ENCODE measurements at regions not wholly inside any gene's neighbourhood (a gene's known extent, or its start where the extent isn't known, plus 50 kb on each side); places are given as distances from the start of the nearest gene placed in this dataset.

DNA sequence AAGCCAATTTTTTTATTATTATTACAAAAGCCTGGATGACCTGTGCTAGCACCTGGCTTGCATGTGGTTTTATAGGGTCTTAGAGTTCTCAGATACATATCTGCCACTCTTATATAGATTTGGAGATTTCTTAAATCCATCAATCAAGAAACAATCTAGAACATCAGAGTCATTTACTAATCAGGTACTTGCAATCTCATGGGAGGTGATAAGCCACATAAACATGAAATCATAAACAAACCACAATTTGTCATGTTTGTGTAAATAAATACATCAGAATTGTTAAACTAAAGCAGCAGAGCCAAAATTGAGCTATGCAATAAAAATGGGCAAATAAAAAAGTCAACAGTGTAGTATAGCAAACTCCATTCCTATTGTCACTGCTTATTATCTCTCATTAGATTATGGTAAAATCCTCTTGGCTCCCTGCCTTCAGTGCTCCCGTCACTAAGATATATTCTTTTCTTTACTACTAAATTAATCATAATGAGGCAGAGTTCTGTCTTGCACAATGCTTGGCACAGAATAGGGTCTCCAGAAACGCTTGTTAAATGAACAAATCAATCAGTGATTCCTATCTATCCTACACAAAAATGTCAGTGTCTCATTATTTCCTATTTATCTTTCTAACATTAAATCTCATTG lies 108.7 kb upstream of the TTC29 start:
- no peak for DNase-seq (ENCODE audit: low read depth)

DNA sequence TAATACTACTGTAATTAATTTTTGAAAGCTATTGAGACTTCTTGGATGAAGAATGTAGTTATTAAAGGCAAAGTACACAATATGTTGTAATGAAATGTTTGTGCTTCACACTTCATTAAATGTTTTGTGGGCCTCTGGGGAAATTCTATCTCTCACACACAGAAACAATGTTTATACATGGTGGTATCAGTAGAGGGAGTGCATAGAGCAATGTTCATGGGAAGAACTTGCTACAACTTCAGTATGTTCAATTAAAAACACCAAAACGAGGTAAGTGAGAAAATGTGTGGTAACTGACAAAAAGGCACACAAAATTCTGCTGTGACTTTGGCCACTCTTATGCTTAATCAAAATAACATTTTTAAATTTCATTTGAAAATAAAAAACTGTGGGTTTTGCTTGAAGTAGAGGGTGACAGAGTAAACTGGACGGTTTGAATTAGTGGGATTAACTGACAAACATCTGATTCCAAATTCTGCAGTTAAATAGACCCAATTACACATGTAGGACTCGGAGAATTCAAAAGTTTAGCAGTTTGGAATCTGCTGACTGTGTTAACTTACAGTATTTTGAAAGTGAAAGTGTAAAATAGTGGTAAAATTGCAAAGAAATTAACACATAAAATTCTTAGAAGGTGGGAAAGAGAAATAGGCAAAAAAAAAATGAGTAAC lies 111.4 kb upstream of the TTC29 start:
- no peak for DNase-seq (ENCODE audit: low read depth)

DNA sequence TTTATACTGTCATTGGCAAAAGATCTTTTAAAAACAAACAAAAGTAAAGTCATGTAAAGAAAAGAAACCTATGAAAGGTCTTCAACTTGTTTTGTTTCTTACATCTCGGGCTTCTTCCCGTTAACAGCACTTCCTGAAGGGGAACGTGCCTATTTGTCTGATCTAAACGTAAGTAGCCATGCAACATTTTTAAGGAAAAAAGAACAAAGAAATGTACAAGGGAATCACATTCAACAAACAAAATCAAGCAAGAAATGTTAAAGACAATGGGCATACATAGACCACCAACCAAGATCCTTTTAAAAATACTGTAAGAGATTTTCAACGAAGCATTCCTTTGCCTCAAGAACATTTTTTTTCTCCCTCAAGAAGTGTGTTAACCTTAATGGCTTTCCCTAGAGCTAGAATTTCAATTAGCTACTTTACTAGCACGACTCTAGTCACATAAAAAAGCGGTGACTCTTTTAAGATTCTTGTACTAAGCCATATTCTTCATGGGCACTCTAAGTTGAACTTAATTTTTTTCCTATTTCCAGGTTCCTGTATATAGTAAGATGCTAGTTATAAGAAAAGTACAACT lies 112.0 kb upstream of the TTC29 start:
- no peak for DNase-seq (ENCODE audit: low read depth)

DNA sequence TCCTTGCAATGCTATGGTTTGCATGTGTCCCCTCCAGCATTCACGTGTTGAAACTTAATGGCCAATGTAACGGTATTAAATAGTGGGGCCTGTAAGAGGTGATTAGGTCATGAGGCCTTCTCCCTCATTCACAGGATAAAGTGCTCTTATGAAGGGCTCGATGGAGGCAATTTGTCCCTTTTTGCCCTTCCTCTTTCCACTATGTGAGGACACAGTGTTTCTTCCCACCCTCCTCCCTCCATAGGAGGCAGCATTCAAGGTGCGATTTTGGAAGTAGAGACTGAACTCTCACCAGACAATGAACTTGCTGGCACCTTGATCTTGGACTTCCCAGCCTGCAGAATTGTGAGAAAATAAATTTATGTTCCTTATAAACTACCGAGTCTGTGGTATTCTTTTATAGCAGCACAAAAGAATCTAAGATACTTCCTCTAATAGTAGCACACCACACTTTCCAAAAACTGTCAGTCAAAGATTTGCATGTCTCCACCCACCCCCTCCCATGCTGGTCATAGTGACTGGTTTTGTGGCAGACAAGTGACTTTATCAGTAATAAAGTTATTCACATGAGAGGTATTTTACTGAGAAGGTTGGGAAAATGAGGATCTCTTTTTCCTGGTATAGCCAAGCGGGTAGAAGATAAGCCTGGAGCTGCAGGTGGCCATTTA lies 113.5 kb upstream of the TTC29 start:
- no peak for DNase-seq (ENCODE audit: low read depth)

DNA sequence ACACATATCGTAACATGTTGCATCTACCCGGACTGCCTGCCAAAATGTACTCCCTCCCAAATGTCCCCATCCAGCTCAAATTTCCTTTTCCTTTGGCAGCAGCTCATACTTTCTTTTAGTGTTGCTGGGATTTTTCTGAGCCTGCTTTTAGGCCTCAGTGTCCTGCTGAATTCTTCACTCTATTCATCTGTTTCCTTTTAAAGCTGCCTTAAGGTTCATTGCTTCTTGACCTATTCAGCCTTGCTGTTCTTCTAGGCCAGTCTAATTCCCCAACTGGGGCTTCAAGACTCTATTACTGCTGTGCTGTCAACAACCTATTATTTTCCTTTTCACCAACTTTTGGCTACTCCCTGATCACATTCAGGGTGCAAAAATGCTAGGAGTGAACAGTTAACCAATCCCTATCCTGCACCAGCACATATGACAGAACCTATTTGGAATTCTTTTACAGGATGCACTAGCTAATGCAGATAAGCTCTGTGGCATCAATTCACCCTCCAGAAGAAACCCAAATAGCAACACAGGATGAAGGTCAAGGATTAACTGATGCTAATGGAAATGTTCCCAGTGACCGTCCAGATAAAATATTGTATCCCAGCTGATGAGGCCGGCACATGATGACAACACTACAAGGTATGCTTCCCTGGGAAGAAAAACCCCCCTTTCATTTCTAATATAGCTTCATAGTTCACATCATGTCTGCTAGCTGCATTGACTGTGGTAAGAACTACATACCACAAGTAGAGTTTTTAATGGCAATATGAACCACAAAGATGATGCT lies 114.7 kb upstream of the TTC29 start:
- DNase-seq (ENCODE audit: low read depth) = no peak

DNA sequence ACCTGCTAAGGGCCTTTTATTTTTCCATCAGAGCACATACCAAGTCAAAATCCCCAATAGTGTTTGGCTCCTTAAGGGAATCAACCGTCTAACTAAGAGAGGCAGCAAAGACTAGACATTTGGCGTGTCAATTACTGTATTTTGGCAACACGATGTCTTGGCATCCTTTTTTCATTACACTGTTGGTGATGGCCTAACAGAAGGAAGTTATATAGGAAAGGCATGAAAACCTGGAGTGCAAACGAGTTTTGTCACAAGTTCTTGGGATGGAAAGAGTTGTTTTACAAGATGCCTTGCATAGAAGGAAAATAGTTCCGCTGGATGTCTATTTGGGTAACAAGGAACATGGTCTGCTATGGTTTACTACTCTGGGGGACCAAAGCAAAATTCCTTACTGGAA lies 119.2 kb upstream of the TTC29 start:
- DNase-seq (ENCODE audit: low read depth) = no peak

DNA sequence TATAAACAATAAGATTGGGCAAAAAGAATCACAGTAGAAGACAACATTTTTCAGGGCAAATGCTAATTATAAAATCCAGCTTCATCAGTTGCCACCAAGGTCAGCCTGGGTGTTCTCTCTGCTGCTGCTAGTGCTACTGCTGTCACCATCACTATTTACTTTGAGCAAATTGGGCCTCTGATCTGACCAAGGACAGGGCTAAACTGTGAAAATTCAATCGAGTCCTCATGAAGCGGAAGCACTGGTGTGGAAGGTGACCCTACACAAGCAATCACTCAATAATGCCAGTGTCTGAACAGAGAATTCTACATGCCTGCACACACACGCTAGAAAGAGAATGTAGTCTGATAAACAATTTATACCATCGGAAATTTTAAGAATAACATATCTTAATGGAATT lies 122.9 kb upstream of the TTC29 start:
- no peak for DNase-seq (ENCODE audit: low read depth)

DNA sequence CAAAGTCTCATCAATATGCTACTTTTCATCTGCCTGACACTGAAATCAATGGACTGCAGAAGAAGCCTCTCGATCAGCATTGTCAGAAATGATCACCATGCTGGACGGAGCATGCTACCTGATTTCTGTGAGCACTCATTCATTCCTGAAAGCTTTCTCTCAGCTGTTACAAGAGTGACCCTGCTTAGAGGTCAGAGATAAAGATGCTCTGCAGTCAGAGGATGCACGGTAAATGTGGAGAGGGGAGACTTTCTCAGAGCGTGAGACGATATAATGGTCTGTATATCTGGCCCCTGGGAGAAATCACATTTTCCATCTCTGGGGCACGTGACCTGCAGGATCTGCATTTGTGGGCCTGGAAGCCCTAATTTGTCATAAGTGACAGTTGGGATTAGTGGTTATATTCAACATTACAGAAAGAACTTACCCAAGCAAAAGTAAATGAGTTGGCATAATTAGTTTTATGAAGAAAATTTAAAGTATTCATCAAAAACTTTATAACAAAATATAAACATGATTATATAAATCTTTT lies 125.6 kb upstream of the TTC29 start:
- no peak for DNase-seq (ENCODE audit: low read depth)

DNA sequence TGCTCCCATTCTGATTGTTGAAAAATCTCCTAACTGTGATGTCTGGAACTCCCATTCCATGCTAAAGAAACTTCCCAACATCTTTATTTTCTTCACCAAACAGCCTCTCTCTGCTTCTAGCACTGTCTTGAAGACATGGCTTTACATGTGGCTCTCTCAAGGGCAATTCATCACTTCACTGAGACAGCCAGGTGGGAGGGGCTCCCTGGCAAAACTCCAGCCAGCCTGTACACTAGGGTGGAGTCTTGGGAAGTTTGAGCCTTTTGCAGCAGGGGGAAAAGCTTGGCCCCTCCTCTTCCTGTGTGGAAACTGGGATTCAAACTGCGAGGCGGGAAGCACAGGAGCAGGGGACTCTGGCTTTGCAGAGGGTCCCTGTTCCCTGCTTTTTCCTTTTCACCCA lies 130.5 kb upstream of the TTC29 start:
- DNase-seq (ENCODE audit: low read depth) = no peak

DNA sequence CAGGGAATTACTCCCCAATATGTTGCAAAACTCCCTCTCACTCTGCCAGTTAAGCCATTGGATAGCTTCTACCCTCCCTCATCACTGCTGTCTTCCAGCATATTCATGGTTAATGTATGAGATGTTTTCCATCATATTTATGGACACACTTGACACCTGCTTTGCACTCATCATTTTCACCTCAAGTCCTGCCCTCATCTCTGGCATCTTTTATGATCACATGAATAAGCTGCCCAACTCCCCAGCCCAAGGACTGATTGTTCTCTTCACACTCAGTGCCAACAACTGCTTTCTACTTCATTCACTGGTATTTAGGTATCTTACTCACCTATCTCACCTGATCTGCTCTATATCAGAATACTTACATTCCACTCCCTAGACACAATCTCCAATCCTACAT lies 131.1 kb upstream of the TTC29 start:
- DNase-seq (ENCODE audit: low read depth) = no peak

DNA sequence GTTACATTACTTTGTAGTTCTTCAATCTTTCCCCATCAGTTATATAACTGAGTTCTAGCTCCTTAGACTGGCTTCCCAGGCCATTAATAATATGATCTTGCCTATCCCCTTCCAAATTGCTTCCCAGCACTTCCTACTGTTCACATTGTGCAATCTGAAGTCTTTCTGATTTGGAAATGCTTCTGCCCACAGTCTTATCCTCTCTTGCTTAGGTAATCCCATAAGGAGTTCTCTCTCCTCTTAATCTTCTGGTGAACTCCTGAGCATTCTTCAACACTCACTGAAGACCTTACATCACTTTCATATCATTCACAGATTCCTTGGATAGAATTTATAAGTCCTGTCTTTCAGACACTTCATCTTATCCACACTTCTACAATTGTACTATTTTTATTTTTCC lies 132.7 kb upstream of the TTC29 start:
- DNase-seq (ENCODE audit: low read depth) = no peak

DNA sequence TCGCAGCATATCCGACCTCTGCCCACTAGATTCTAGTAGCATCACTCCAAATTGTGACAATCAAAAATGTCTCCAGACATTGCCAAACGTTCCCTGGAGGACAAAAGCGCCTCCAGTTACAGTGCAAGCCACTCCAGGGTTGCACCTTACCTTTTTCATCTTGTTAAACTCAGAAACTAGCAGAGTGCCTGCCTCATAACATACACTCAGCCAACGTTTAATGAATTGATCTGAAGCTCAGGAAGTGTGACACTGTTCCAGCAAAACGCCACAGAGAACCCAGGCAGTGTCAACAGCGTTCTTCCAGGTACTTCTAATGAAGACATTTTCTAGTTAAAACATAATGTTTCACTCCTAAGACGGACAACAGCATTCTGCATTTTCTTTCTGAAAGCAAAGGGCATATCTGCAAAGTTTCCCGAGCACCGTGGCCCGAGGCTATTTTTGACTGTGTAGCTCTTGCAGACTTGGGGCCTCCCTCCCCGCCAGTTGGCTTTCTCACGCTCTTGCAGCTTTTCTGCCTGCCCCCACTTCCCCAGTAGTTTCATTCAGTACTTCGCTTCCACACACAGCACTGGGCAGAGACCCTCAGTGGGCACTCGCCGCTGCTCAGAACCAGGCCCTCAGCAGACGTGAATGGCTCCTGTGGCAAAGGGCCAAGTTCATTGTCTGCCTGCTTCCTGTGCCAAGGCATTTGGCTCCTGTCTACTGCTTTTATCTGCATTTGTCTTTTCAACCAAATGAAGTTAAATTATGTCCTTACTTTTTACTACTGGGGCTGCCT lies 133.4 kb upstream of the TTC29 start:
- no peak for DNase-seq (ENCODE audit: low read depth)

DNA sequence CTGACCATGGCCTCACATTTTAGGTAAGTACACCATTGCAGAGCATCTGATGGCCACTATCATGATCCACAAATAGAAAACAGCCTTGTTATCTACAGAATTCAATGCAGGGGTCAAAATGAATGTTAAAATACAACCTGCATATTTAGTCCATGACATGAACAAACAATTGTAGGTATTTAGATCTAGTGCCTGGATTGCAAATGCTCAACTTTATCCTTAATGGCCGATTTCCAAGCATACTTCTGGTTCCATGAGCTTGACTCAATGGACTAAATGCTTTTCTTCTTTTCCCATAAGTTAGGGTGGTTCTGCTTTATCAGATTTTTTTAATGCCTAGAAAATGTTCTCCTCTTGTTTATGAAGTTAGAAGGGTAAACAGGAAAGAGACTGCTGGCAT lies 139.2 kb upstream of the TTC29 start:
- no peak for DNase-seq (ENCODE audit: low read depth)

DNA sequence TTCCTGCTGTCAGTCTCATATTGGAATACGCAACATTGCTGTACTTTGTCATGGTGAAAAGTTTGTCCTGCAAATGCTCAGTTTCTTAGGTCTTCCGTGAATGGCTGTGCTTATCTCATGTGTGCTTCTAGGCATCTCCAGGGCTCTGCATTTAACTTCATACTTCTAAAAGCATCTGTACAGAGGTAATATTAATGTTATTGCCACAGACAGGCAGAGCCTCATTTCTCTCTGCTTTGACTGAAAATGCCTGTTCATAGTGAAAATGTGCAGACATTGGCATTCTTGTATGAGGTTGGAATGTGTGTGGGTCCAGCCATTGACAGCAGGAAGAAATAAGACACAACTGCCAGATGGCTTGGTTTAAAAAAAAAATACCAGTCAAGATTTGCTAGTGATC lies 140.1 kb upstream of the TTC29 start:
- DNase-seq (ENCODE audit: low read depth) = no peak

DNA sequence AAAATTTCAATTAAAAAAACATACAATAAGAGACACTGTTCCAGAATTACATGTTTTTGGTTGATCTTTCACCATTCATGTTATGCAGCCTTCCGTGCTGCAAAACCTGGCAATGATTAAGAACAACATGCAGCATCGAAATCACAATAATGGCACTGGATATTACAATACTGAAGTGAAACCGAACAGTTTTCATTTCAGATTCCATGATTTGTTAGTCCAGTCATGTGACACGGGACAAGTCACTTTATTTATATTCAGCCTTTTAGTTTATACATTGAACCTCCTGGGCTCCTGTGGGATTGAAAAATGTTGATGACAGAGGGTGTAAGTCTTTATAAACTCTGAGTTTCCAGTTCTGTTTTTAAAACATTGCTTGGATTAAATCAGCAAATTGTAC lies 142.5 kb upstream of the TTC29 start:
- DNase-seq (ENCODE audit: low read depth) = no peak

DNA sequence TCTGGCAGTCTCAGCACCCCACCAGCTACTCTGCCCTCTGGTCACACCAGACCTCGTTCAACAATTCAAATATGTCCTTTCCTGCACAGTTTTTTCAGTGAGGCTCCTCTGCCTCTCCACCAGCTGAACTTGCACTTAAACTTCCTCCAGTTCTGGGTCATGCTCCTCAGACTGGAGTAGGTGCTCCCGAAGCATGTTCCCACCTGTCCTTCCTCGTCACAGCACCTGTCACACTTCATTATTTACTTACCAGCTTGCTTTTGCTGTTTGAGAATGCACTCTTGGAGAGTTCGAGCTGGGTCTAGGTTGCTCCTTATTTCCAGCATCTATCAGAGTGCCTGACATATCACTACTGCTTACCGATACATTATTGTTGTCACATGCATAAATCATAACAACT lies 144.8 kb upstream of the TTC29 start:
- no peak for DNase-seq (ENCODE audit: low read depth)

DNA sequence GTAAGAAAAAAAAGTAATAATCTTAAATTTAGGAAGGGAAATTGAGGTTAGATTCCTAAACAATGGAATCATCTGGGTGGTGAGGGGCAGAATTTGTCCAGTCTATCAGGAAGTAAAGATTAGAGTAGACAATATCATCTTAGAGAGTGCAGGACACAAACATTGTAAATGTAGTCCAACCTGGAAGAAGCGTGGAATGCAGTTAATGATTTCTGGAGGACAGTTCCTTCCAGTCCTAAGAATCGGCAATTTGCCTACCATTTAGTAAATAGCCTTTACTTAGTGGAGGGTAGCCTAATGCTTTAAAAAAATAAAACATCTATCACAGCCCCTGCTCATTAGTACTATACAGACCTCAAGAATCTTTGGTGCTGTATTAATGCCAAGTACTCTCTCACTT lies 147.5 kb upstream of the TTC29 start:
- DNase-seq (ENCODE audit: low read depth) = no peak

DNA sequence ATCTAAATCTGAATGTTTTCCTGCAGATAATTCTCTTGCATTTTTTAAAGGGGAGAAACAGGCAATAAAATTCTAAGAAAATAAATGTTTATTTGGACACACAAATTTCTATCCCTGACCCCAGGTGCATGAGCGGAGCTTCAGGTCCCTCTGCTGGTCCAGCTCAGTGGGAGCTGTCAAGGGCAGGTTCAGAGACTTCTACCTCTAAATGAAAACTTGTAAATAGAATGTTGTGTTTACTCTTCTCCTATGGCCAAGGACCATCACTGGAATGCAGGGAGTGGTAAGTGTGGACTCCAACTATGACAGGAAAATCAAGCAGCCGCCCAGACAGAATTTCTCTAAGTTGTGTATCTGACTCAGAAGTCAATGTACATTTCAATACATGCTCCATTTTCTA lies 148.6 kb upstream of the TTC29 start:
- no peak for DNase-seq (ENCODE audit: low read depth)

DNA sequence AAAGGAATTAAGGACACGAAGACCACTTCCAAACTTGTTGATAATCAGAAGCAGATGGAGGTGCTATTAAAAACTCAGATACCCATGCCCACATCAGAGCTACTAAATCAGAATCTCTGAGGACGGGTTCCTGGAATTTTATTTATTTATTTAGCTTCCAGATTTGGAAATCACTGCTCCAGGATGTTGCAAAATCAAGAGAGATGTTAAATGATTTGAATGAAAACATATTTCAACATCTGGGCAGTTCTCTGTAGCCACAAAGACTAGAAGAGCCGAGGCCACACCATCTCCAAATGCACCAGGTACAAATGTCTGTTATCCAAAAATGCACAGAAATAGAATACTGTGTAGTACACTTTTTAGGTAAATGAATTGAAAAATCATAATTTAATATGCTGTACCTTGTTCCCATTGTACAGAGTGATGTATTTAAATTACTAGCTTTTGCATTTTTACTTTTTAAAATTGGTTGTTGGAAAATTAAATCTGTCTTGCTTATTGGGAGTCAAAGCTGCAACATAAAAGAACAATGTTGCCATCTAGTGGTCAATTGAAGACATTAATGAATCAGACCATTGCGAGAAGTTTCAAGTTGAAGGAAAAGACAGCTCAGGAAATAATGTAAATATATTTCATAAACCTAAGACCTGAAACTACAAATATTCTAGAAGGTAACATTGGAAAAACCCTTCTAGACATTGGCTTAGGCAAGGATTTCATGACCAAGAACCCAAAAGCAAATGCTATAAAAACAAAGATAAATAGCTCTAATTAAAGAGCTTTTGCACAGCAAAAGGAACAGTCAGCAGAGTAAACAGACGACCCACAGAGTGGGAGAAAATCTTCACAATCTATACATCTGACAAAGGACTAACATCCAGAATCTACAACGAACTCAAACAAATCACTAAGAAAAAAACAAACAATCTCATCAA lies 151.3 kb upstream of the TTC29 start:
- no peak for DNase-seq (ENCODE audit: low read depth)

DNA sequence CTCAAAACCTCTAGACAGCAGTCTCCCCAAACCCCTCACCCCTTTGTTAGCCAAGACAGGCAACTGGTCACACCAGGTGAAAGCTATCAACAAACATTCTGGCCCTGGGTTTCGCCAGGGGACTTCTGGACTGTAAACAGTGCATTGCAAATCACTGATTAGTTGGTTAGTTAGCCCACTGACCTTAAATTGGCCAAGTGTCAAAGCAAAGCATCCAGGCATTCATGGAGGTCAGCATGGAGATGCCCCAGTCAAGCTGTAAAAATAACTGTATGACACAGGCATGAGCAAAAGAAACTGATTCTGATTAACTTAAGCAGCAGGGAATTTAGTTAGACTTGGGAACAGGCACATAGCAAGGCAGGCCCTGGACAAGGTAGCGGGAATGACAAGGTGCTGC lies 156.0 kb upstream of the TTC29 start:
- DNase-seq (ENCODE audit: low read depth) = no peak
